ENCODE measurements at regions not wholly inside any gene's neighbourhood (a gene's known extent, or its start where the extent isn't known, plus 50 kb on each side); places are given as distances from the start of the nearest gene placed in this dataset.

- TF ChIP-seq EZH2 (IDR thresholded peaks at IDR 0.05) (no peak), RAD21 (IDR thresholded peaks at IDR 0.05; ENCODE audit: low read depth) (no peak), SIN3A (IDR thresholded peaks at IDR 0.05; ENCODE audit: low read depth) (no peak), JUND (IDR thresholded peaks at IDR 0.05) (no peak), EGR1 (IDR thresholded peaks at IDR 0.05; ENCODE audit: low read depth) (no peak), CEBPB (IDR thresholded peaks at IDR 0.05; ENCODE audit: low read depth) (no peak)
These were observed 1438.7 kb upstream of the ZEB2 start (continued) for GRCh38 chr2:145958611-145959010.

- ATAC-seq, result no peak
- no TSS peak for BruUV-seq (replicated peaks)
These were observed 1438.0 kb upstream of the ZEB2 start for GRCh38 chr2:145957929-145958328.

More at GRCh38 chr2:145957929-145958328, 1438.0 kb upstream of the ZEB2 start:
- H3K9me3 ChIP-seq (ENCODE audit: control insufficient read depth in 1 of 2, insufficient read depth in 1 of 2, low read depth in 1 of 2, low read length in 2 of 2), result no peaks in the 10 kb centered on the region
- no peaks in the 10 kb centered on the region for H3K27me3 ChIP-seq (ENCODE audit: insufficient read depth, low read length)
- H3K79me2 ChIP-seq (ENCODE audit: insufficient read depth, low read length), result no peaks in the 10 kb centered on the region
- RAD21 ChIA-PET (ENCODE audit: low non-redundant PET in 1 of 2, low total read pairs in 2 of 2, uncharacterized antibody in 2 of 2, unreplicated experiment in 2 of 2), result no interaction called here
- no peaks in the 10 kb centered on the region for H3K36me3 ChIP-seq (ENCODE audit: control insufficient read depth in 1 of 2, insufficient read depth in 2 of 2, low read length in 2 of 2)
- CTCF ChIA-PET, result no interaction called here
- H3K9ac ChIP-seq (ENCODE audit: low read length), result no peak overlapping the region
- POLR2A ChIA-PET, result no interaction called here
- no peak for DNase-seq (ENCODE audit: low read depth, low spot score)
- H3K4me2 ChIP-seq (ENCODE audit: low read length), result no peak overlapping the region
- no peak overlapping the region for H3K4me3 ChIP-seq (replicated peaks in 1 of 2; ENCODE audit: low read depth in 1 of 2, low read length in 2 of 2)
- no peaks in the 10 kb centered on the region for H3K4me1 ChIP-seq (ENCODE audit: control insufficient read depth in 1 of 2, insufficient read depth in 2 of 2, low read length in 2 of 2)
- H3K9me2 ChIP-seq (ENCODE audit: insufficient read depth), result no peaks in the 10 kb centered on the region
- H4K20me1 ChIP-seq (ENCODE audit: insufficient read depth), result no peaks in the 10 kb centered on the region
- no peak overlapping the region for H2AFZ ChIP-seq (ENCODE audit: low read depth, low read length, poor library complexity, severe bottlenecking)
- no peak overlapping the region for H3K27ac ChIP-seq (ENCODE audit: low read depth, low read length)
- intact Hi-C loops (cut with micrococcal nuclease), result no loop called here
- TF ChIP-seq REST (IDR thresholded peaks at IDR 0.05; ENCODE audit: low read depth), result no peak
